ENCODE measurements at regions not wholly inside any gene's neighbourhood (a gene's known extent, or its start where the extent isn't known, plus 50 kb on each side); places are given as distances from the start of the nearest gene placed in this dataset.

DNA sequence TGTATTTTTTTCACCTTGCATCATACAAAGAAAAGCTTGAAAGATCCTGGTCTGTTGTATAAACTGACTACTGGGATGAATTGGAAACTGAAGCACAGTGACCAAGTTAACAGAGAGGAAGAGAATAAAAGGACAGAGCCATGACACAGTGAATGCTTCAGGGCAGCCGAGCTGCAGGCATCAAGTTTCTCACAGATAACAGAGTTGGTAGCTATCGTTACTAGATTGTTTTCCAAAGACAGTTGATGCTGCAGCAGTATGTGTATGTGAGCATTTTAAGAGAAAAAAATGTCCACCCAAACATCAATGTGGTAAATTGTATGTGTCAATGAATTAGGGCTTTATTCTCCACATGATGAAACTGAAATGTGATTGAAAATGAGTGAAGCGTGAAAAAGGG, 1032.7 kb downstream of the ADGRL3 start:
- FAIRE-seq (no peak), DNase-seq (ENCODE audit: insufficient read length, low spot score) (no peak)

DNA sequence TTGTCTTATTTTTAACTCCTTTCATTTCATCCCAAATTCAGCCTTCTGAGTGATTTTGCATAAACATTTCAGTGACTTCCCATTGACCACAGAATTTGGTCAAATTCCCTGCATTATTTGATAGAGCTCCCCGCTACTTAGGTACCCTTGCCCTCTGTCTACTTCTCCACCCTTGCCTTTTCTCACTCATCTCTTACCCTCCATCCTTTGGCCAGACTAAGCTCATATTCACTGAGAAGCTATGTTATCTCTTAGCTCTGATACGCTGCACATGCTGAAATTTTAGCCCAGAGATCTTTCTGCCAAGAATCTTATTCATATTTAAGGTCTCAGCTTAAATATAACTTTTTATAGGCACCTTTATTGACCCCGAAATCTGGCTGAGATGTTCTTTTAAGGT, 1031.9 kb downstream of the ADGRL3 start:
- DNase-seq (ENCODE audit: insufficient read length, low spot score) (no peak), FAIRE-seq (no peak)

DNA sequence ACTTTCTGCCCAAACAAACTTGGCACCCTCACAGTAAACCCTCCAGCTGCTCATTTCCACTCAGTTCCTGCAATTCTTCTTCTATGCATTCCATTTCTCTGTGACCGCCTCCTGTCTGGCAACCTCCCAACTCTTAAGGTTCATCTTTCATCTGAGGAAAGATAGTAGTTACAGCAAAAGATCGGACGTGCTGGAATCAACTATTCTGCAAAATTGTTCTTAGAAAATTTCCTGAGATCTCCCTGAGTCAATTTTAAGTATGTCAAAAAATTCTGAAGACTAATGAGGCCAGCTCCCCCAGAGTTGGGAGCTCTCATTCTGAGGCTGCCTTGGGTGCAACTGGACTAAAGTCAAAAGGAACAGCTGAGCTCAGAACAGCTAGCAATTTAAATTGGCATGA, 1026.0 kb downstream of the ADGRL3 start:
- FAIRE-seq (no peak), DNase-seq (ENCODE audit: insufficient read length, low spot score) (no peak)

DNA sequence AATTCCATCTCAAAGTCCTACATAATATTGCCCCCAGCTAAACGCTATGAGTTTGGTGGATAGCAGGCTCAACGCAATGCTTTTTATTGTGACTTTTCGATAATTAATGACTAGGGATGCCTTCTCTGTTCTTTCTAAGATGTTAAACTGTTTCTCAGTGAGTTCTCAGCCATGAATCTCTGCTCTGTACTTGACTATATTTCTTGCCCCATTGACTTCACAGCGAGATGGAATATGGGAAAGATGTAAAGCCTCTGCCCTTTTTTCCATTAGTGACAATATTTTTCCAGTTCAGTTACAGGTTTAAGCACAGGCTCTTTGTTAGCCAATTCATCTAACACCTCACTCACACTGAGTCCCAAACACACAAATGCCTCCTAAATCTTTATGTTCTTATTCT, 1022.0 kb downstream of the ADGRL3 start:
- FAIRE-seq (no peak), DNase-seq (ENCODE audit: insufficient read length, low spot score) (no peak)

DNA sequence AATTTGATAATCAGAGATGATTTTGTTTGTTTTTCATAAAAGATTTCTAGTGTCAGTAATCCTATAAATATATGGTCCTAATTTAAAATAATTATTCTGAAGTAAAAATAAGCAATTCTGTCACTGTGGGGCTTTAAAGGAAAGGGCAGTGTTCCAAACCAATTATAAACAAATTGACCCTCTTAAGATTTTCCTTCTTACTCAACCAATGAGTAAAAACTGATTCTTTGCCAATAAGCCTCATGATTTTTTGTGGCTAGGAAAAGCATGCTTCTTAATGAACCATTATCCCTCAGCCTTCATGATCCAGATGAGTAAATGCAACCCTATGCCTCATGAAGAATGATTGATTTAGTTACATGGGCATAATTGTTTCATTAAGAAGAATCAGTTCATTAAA, 1010.4 kb downstream of the ADGRL3 start:
- DNase-seq (ENCODE audit: insufficient read length, low spot score) = no peak
- FAIRE-seq = no peak

DNA sequence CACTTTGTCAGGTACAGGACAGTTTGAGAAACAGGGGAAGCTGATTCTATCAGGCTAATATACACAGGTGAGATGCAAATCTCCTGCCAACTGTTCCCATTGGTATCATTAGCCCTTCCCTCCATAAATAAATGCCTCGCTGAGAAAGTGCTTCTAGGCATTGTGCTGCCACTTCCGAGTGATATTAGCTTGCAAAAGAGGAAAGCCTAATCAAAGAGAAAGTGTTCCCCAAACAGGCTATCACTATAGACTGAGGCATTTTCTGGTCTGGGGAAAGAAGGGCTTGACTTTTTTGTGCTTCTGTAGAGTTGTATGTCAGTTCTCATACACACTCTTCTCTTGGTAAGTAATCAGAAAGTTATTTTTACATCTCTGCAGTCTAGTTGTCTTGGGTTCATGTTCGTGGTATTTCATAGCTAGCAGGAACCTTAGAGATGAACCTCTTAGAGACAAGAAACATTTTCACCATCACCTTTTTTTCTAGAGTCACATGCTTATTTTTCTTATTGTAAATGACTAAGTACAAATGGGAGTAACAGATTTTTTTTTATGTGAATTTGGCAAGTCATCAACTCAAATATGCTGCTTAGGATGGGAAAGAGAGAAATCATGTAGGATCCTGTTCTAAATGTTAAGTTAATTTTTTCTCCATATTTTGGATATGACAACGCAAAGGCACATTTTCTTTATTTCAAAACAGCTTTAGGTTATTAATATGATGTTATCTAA, 1009.8 kb downstream of the ADGRL3 start:
- no peak for FAIRE-seq
- DNase-seq (ENCODE audit: insufficient read length, low spot score) = no peak

DNA sequence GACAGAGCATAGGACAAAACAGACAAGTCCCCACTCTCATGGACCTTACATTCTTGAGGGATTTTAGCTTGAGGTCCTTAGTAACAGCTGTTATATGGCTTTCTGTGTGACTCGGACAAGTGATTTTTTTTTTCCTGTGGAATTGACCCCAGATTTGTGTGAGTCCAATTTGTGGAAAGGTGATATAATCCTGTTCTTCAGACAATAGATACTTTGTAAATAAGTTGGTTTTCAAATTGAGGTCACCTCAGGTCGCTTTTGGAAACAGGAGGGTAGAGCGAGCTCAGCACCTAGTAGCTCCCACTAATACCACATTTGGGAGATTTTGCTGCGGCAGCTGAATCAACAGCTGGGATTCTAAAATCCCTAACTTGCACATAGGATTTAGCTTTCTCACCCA, 1008.8 kb downstream of the ADGRL3 start:
- FAIRE-seq (no peak), DNase-seq (ENCODE audit: insufficient read length, low spot score) (no peak)

DNA sequence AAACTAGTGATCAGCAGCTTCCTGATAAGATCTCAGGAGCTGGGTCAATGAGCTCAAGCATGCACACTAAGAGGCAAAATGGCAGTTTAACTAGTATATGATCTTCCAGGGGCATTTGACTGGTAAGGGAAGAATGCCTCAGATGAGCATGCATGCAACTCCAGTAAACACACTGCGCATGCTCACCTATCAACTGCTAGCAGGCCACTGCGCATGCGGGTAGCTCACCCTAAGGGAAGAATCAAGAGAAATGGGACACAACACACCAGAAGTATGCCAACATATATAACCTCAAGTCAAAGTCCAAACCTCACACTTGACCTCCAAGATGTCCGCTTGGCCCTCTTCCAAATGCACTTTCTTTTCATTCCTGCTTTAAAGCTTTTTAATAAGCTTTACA, 1004.0 kb downstream of the ADGRL3 start:
- no peak for FAIRE-seq

DNA sequence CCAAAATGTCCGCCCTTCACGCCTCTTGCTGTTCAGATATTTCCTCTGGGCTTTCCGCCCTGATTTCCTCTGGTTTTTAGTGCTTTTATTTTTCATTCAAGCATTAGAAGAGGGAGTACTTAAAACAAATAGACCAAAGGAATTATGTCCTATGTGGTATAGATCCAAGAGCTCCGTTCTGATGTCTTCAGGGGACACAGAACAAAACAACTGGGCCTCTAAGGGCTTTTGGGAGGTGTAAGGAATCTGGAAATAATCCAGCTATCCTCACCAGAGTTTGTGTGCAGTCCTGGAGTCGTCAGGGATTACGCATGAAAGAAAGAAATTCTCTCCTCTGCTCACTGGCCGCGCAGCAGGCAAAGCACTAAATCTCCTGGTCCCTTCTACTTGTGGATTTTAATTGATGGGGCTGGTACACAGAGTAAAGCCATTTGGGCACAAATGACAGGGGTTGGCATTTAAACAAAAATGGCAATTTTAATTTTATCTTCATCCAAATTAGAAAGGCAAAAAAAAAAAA, 999.2 kb downstream of the ADGRL3 start:
- FAIRE-seq (no peak), DNase-seq (ENCODE audit: insufficient read length, low spot score) (no peak)

More for the DNA sequence above, 1004.0 kb downstream of the ADGRL3 start:
- DNase-seq (ENCODE audit: insufficient read length, low spot score) = no peak

DNA sequence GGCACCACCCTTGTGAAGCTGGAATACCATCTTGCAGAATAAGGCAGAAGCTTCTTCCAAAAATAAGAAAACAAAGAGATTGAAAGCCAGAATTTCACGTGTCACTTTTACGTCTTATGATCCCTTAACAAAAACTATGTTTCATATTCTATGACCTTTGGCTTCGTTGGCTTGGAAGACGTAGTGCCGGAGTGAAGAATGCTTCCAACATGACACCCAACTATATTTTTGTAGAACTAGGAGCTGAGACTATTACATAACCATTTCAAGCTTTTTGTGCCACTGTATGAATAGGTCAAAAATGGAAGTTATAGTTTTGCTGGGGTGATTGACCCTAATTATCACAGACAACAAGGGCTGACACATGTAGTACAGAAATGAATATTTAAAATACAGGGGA, 996.2 kb downstream of the ADGRL3 start:
- FAIRE-seq (no peak), DNase-seq (ENCODE audit: insufficient read length, low spot score) (no peak)

DNA sequence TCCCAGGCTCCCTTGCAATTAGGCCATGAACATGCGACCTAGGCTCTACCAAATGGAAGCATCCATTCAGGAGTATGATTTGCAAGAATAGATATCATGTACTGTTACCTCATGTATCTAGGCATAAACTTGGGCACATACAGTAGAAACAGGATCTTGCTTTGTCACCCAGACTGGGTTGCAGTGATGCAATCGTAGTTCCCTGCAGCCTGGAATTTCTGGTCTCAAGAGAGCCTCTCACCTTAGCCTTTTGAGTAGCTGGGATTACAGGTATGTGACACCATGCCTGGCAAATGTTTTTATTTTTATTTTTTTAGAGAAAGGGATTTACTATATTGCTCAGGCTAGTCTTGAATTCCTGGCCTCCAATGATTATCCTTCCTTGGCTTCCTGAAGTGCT, 994.2 kb downstream of the ADGRL3 start:
- FAIRE-seq (no peak), DNase-seq (ENCODE audit: insufficient read length, low spot score) (no peak)

DNA sequence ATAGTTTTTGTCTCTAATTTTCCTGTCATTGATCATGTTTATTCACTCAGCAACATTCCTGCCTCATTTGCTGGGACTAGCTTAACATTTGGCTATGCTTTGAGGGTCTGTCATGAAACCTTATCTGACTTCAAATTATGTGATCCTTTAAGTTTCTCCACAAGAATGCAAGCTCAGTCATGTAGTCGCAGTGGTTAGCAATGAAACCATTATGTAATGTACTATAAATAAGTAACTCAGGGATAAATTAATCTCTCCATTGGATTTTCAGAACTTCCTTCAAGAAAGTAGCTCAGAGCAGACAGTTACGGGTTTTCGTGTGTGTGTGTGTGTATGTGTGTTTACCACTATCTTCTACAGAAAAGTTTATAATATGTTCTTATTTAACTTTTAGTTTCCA, 993.6 kb downstream of the ADGRL3 start:
- FAIRE-seq (no peak), DNase-seq (ENCODE audit: insufficient read length, low spot score) (no peak)

DNA sequence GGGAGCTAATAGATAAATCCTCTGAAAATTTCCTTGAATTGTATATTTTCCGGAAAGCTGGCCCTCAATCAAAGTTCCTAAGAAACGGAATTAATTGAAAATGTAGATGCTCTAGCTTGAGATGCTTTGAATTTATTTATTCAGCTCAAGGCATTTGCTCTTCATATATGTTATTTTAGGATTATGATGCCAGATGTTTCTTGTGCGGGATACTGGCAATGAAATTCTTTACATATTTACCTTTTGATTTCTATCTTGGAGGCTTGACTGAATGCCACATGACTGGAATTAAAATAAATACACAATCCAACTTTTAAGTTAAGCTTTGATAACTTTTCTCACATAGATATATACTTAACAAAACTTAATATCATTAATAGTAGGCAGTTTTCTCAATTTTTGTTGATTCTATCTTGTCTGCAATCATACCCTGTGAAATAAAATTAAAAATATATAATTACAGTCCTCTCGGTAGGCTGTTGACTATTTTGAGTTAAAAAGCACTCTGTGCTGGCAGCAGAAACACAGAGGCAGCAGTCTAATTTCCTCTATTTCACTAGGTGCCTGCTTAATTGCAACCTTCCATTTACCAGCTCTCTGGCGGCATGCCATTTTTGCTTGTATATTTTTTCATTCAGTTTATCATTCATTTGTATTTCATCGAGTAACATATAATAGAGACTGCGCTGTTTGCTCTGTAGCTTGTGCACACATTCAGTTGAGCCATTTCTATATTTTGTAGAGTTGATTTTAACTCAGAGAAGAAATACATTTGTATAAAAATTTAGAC, 991.5 kb downstream of the ADGRL3 start:
- DNase-seq (ENCODE audit: insufficient read length, low spot score) = no peak
- no peak for FAIRE-seq

DNA sequence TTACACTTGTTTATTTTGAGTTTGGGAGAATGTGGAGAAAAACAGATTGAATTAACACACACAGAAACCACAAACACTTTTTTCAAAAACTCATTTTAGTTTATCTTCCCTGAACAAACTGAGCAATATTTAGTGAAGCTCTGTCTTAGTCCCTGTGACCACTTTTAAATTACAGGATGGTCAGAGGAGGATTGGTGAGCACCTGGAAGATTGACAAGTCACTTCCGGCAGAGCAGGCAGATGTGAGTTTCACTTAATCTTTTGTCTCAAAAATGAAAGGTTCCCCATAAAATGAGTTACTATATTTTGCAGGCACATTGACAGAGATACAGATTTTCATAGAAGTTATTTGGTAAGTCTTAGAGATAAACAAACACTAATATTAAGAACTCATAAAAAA, 970.1 kb downstream of the ADGRL3 start:
- DNase-seq (ENCODE audit: insufficient read length, low spot score) (no peak), FAIRE-seq (no peak)

DNA sequence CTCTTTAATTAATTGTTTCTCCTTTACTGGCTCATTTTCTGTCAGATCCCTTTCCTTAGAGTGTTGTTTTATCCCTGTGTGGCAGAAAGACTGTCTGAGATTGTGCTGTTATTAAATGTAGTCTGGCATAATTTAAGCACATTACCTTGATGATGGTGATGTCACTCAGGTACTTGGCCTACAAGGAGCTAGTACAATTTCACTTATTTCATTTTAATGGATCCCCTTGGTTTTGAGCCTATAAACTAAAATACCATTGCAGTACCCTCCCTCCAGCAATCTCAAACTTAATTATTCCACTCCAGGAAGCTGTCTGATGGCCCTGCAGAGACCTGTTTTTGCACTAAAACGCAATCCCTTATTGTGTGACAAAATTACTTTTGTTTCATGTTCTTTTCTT, 968.6 kb downstream of the ADGRL3 start:
- FAIRE-seq (no peak), DNase-seq (ENCODE audit: insufficient read length, low spot score) (no peak)

DNA sequence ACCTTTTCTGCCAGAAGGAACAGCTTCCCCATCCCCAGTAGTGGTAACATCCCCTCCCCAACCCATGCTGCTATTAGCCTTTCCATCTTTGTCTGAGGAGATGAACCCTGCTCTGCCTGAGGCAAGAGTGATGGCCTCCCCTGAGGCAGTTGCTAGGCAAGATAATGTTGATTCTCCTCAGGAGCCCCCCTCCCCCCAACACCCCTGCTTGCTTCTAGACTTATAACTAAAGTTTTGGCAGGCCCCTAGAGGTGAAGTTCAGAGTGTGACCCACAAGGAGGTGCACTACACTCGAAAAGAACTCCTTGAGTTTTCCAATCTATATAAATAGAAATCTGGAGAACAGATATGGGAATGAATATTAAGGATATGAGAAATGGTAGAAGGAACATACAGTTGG, 962.5 kb downstream of the ADGRL3 start:
- FAIRE-seq = no peak
- DNase-seq (ENCODE audit: insufficient read length, low spot score) = no peak

DNA sequence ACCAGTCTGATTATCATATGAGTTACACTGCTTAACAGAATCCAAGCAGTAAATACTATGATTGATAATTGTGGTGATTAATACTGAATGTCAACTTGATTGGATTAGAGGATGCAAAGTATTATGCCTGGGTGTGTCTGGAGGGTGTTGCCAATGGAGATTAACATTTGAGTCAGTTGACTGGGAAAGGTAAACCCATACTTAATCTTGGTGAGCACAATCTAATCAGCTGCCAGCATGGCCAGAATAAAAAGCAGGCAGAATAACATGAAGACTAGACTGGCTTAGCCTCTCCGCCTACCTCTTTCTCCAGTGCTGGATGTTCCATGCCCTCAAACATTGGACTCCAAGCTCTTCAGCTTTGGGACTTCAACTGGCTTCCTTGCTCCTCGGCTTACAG, 961.3 kb downstream of the ADGRL3 start:
- FAIRE-seq (no peak), DNase-seq (ENCODE audit: insufficient read length, low spot score) (no peak)

DNA sequence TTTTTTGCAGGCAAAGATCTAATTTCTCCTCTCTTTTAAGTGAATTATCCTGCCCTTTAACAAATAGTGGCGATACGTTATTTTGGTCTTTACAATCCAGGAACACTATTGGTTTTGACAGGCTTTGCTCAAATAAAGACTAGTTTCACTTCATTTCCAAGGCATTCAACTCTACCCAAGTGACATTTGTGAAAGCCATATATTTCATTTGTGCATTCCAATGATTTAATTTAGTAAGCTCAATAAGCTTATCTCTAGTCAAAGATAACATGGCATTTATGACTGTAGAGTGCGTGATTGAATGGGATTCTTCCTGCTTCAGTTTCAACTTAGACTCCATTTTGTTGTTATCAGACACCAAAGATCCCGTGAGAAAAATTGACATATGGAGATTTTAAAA, 959.8 kb downstream of the ADGRL3 start:
- FAIRE-seq (no peak), DNase-seq (ENCODE audit: insufficient read length, low spot score) (no peak)

DNA sequence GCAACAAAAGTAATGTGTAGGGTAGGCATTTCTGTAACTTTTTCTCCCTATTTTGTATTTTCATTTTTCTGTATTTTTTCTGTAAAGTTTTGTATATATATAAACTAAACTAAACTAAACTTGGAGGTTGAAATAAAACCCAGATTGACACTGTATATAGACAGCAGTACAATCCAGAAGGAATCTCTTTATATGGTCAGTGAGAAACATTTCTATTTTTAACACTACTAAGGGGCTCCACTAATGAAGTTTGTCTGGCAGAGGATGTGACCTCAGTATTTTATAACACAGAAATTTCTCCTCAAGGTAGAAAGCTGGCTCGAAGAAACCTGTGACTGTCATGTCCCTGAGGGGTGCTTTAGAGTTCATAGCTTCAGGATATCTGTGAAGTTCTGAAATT, 959.2 kb downstream of the ADGRL3 start:
- no peak for FAIRE-seq
- no peak for DNase-seq (ENCODE audit: insufficient read length, low spot score)

DNA sequence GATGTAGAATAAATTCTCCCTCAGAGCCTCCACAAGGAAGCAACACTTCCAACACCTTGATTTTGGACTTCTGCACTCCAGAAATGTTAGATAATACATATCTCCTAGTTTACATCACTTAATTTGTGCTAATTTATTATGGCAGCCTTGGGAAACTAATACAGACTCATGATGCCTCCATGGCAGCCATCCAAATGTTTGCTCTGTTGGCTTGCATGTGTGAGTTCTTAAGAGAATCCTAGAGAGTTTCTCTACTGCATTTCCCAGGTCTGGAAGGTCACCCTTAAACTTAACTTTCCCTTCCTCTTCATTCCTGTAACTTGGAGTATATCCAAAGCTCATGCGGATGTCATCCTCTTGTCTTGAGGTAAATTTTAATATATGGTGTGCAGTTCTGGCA, 956.1 kb downstream of the ADGRL3 start:
- FAIRE-seq (no peak), DNase-seq (ENCODE audit: insufficient read length, low spot score) (no peak)

DNA sequence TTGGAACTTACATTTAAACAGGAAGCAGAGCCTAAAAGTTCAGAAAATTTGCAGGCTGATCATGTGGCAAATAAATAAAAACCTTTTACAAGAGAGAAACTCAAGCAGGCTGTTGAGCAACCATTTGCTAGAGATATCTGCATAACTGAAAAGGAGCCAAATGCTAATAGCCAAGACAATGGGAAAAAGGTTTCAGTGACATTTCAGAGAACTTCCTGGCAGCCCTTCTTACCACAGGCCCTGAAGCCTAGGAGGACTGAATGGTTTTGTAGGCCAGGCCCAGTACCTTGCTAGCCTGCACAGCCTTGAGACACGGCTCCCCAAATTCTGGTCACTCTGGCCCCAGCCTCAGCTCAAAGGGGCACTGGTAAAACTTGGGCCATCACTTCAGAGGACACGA, 945.1 kb downstream of the ADGRL3 start:
- FAIRE-seq = no peak

DNA sequence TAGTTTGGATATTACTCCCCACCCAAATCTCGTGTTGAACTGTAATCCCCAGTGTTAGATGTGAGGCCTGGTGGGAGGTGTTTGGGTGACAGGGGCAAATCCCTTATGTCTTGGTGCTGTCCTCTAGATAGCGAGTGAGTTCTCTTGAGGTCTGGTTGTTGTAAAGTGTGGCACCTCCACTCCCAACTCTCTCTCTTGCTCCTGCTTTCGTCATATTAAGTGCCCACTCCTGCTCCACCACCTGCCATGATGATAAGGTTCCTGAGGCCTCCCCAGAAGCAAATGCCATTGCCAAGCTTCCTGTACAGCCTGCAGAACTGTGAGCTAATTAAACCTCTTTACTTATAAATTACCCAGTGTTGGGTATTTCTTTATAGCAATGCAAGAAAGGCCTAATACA, 944.3 kb downstream of the ADGRL3 start:
- no peak for FAIRE-seq
- DNase-seq (ENCODE audit: insufficient read length, low spot score) = no peak

More for the DNA sequence above, 945.1 kb downstream of the ADGRL3 start:
- DNase-seq (ENCODE audit: insufficient read length, low spot score) = no peak
